HG03469 (cell line): ENCODE measurements at regions not wholly inside any gene's neighbourhood (a gene's known extent, or its start where the extent isn't known, plus 50 kb on each side); places are given as distances from the start of the nearest gene placed in this dataset.
"Not testable (repeated sequence)": the region's sequence is repeated elsewhere in the genome, so short reads cannot be mapped to it uniquely, and the experiment has no call there.

Experiments
- ATAC-seq: cut with Tn5 transposase; IDR thresholded peaks from one replicate; pipeline ENCODE4 v1.9.1; 2021; ENCODE audit warnings: mild to moderate bottlenecking, moderate library complexity, moderate number of reproducible peaks; ENCODE audit not compliant: unreplicated experiment

DNA sequence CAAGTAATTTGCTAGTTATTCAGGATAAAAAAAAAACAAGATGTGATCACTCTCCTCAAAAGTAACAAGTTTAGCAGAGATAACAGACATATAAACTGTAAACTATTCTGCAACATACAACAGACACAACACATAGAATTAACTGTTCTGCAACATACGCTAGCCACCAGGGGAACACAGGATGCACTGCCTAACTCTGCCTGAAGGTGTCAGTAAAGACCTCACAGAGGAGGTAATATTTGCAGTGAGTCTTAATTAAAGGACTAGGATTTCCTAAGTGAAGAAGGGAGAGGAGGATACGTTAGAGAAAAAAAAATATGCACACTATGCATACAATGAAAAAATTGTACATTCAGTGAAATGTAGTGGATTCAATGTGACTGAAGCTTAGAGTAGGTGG, 129.6 kb downstream of the NBPF8 start:
- ATAC-seq, result peak; percentile 69

GRCh38 chr1:120550335-120550734, 135.5 kb downstream of the NBPF8 start:
- not testable (repeated sequence) for ATAC-seq

DNA sequence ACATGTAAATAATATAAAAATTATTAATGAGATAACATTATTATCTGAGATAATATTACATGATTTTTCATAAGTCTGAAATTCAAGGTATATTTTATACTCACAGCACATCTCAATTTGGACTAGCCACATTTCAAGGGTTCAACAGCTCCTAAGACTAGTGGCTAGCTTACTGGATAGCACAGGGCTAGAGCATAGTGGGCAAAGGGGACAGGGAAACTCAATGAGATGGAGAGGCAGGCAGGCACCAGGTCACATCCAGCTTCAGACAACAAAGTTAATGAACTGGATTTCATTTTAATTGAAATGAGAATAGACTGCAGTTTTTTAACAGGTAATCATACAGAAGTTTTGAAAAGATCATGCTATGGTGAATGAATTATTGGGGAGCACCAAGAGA, 137.4 kb downstream of the NBPF8 start:
- not testable (repeated sequence) for ATAC-seq

DNA sequence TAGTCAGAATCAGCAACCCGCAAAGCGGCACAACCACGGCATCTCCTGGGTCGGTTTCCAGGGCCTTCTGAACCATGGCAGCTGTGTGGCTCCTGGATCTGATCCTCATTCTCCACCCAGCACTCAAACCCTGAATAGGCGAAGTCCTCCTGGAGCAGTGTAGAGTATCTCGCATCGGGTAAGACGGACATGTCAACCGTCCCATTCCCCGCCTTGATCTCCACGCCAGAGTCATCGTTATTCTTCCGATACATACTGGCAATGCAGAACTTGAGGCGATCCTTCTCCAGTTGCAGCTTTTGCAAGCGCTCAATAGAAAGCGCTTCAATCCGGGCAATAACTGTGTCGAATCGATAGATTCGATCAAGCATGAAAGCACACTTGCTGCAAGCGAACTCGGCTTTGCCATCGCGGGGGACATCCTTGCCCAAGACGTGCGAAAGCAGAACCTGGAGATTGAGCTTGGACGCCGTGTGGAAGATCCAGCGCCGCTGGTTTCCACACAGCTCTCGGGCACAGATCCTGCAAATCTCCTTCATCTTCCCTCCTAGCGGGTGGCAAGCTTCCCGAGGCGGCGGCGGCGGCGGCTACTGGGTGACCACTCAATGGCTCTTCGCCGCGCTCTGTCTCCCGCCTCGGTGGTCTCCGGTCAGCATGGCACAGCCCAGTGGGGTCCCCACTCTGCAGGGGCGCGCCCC, 142.9 kb downstream of the NBPF8 start:
- not testable (repeated sequence) for ATAC-seq

- peak; percentile 74 for ATAC-seq
Observed at GRCh38 chr1:120558303-120559060, 143.6 kb downstream of the NBPF8 start.

DNA sequence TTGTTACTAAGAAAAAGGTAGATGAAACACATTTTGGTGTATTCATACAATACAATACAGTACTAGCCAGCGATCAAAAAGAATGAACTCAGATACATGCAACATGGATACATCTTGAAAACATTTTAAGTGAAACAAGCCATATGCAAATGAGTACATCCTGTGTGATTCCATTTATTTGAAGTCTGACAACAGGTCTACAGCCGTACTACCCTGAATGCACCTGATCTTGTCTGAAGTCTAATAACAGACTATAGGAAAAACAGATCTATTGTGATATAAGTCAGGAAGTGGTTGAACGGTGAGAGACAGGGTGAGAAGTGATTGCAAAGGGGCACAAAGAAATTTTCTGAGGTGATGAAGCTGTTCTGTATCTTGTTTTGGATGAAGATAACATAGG, 146.9 kb downstream of the NBPF8 start:
- ATAC-seq, result not testable (repeated sequence)

- ATAC-seq, result not testable (repeated sequence)
Observed at GRCh38 chr1:120565396-120565795, 150.6 kb downstream of the NBPF8 start.

DNA sequence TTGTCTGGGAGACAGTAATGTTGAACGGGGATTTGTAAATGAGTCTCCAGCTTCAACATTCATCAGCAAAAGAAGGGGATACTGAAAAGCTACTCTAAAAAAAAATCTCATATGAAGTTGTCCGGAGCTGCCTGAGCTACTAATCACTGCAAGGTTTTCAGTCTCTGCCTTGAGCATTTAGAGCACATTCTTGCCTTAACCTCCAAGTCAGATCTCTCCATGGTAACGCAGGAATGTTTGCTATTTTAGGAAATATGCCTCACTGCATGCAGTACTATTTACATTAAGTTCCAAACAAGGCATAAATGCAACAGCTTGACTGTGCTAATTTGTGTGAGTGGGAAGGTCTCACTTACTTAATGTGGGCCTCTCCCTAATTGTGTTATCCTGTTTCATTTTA, 152.8 kb downstream of the NBPF8 start:
- ATAC-seq, result not testable (repeated sequence)

DNA sequence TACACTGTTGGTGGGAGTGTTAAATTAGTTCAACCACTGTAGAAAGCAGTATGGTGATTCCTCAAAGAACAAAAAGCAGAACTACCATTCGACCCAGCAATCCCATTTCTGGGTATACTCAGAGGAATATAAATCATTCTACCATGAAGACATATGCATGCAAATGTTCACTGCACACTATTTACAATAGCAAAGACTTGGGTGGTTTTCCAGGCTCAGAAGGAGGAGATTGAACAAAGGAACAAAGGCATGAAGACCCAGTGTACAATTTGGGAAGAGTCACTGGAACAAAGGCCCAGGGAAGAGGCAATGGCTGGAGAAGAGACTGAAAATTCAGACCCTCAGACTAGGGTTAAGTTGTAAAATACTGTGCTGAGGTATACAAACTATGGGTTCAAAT, 148.5 kb upstream of the NBPF26 start:
- ATAC-seq, result not testable (repeated sequence)

DNA sequence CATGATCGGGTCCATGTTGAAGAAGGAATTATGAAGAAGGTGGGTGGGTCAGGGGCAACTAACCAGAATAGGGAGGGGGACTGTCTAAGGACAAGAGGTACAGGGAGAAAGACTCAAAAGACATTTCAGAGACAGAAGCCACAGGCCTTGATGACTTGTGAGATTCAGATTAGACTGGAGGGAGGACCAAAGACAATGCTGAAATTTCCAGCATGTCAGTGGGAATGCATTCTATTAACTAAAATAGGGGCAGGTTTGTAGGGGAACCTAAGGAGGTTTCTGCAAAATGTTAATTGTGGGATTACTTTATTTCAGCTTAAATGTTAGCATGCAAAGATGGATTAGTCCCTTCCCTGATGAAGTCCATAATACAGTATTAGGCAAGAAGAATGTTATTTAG, 141.6 kb upstream of the NBPF26 start:
- ATAC-seq, result not testable (repeated sequence)

DNA sequence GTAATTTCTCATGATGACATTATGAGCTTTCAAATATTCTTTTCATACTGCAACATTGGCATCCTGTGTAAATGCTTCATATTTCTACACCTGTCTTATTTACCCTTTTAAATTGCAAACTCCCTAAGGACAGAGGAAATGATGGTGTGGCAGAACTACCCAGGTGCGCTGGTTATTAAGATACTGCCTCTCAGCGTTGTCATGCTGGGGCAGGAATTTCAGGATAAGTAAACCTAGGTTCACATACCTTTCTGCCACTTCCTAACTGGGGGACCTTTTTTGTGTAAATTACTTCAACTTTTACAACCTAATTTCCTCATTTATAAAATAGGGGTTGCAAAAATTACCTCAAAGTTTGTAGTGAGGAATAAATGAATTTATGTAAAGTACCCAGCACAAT, 137.7 kb upstream of the NBPF26 start:
- not testable (repeated sequence) for ATAC-seq

DNA sequence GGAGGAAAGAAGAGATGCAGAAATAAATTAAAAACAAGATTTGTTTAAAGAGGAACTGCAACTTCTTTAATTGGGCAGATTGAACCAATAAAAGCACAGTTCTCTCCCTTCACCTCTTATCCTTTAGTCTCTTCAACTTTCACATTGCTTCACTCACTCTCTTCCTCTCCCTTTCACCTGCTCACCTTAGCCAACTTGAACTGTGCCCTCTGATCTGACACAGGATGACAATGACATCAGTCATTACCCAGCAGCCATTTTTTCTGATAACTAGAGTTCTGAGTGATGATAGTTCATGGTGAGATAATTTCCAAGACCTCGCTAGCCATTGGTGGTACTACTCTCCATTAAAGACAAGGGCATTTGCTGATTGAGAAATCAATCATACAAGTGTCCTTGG, 134.9 kb upstream of the NBPF26 start:
- ATAC-seq, result not testable (repeated sequence)

DNA sequence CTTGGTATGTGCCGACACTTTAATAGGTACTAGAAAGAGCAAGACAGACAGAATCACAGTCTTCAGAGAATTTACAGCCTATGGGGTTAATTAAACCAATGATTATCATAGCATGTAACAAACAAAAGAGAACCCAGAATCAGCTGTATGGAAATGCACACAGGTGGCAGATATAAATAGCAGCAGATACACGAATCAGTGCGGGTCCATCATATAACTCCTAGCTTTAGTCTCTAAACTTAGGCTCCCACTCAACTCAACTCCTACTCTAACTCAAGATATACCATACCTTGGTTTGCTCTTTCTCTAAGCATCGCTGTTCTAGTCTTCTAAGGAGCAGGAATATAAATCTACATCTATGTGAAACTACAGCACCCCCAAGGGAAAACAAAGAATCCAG, 132.0 kb upstream of the NBPF26 start:
- ATAC-seq, result not testable (repeated sequence)

- not testable (repeated sequence) for ATAC-seq
Observed at GRCh38 chr1:120592943-120593342, 130.8 kb upstream of the NBPF26 start.

GRCh38 chr1:120593648-120594047, 130.1 kb upstream of the NBPF26 start:
- not testable (repeated sequence) for ATAC-seq

GRCh38 chr1:120598331-120598951, 125.3 kb upstream of the NBPF26 start:
- ATAC-seq, result not testable (repeated sequence)

GRCh38 chr1:120599511-120599910, 124.2 kb upstream of the NBPF26 start:
- ATAC-seq, result not testable (repeated sequence)

- not testable (repeated sequence) for ATAC-seq
Observed at GRCh38 chr1:120600442-120601041, 123.2 kb upstream of the NBPF26 start.

DNA sequence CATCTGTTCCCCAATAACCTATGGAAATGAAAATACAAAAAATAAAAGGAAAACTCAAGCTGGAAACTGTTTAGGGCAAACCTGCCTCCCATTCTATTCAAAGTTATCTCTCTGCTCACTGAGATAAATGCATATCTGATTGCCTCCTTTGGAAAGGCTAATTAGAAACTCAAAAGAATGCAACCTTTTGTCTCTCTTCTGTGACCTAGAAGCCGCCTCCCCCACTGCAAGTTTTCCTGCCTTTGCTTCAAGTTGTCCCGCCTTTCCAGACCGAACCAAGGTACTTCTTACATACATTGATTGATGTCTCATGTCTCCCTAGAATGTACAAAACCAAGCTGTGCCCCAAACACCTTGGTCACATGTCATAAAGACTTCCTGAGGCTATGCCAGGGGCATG, 115.9 kb upstream of the NBPF26 start:
- ATAC-seq, result not testable (repeated sequence)

DNA sequence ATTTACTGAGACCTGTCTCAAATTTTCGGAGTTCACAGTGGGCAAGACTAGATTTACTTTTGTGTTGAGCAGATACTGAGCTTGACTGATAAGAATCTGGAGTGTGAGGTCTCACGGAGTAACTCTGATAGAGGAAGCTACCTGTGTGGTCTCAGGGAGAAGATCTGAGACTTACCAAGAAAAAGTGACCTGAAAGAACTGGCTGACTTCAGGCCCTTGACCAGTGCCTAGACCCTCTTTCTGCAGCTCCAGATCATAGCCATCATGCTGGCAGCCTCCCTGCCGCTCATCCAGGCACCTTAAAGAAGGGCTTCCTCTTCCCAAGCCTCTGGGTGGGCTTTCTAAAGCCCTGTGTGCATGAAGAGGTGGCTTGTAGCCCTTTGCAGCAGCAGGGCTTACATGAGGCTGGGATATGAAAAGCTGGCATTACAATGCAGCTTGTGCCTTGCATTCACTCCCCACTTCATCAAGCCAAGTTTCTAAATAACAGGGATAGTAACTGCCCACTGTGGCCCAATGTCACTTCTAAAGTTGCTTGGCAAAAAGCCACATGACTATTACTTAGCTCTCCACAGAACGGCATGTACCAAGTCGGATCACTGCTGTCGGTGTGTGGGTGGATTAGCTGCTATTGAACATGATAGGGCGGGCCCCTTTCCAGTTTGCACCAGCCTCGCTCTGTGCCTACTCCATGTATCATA, 115.3 kb upstream of the NBPF26 start:
- not testable (repeated sequence) for ATAC-seq
